NT2/D1 (cell line): ENCODE measurements at regions not wholly inside any gene's neighbourhood (a gene's known extent, or its start where the extent isn't known, plus 50 kb on each side); places are given as distances from the start of the nearest gene placed in this dataset.

Experiments
- DNase-seq: peaks from one replicate; pipeline ENCODE4 v3.0.0-alpha.2; 2011; ENCODE audit warnings: low read depth, low spot score
- H3K27me3 ChIP-seq: 2 replicates; pipeline ENCODE4 v1.6.0; 2011; ENCODE audit warnings: mild to moderate bottlenecking; ENCODE audit not compliant: insufficient read length, insufficient read depth
- H3K36me3 ChIP-seq: 2 replicates; pipeline ENCODE4 v1.6.1; 2011; ENCODE audit warnings: mild to moderate bottlenecking, low read length, mixed read lengths; ENCODE audit not compliant: insufficient read depth, insufficient read length
- H3K4me1 ChIP-seq: 2 replicates; pipeline ENCODE4 v1.5.1; 2011; ENCODE audit not compliant: insufficient read depth, insufficient read length
- H3K4me3 ChIP-seq: 2 replicates; pipeline ENCODE4 v1.5.1; 2011; ENCODE audit warnings: low read depth; ENCODE audit not compliant: insufficient read length
- H3K9ac ChIP-seq: 2 replicates; pipeline ENCODE4 v1.6.0; 2011; ENCODE audit warnings: low read depth; ENCODE audit not compliant: insufficient read length
- H3K9me3 ChIP-seq: 2 replicates; pipeline ENCODE4 v1.5.1; 2011; ENCODE audit warnings: mild to moderate bottlenecking, low read length; ENCODE audit not compliant: insufficient read depth
- SUZ12 ChIP-seq: IDR thresholded peaks from 2 replicates; pipeline ENCODE4 v1.6.1; 2011; ENCODE audit not compliant: insufficient read length, insufficient read depth; ENCODE audit errors: extremely low read depth
- YY1 ChIP-seq: IDR thresholded peaks from 2 replicates; pipeline ENCODE4 v1.6.1; 2011; ENCODE audit not compliant: insufficient read length, insufficient read depth
- ZNF274 ChIP-seq: IDR thresholded peaks from 2 replicates; pipeline ENCODE4 v1.6.1; 2011; ENCODE audit warnings: mild to moderate bottlenecking, low read depth, low read length

- no peak overlapping the region for H3K9ac ChIP-seq
- no peak for DNase-seq
- no peaks in the 10 kb centered on the region for H3K36me3 ChIP-seq
Measured at GRCh38 chr1:99180915-99181314, 83.4 kb upstream of the PLPPR4 start.

GRCh38 chr1:99181892-99182291, 82.4 kb upstream of the PLPPR4 start:
- Histone ChIP-seq H3K4me1 (no peaks in the 10 kb centered on the region), H3K4me3 (no peak overlapping the region), H3K9ac (no peak overlapping the region), H3K36me3 (no peaks in the 10 kb centered on the region), H3K9me3 (no peaks in the 10 kb centered on the region; the same call in 1 of the 2 replicates), H3K27me3 (no peaks in the 10 kb centered on the region)
- TF ChIP-seq SUZ12 (no peak), ZNF274 (no peak), YY1 (no peak)
- DNase-seq, result no peak

More at GRCh38 chr1:99180915-99181314, 83.4 kb upstream of the PLPPR4 start:
- no peak overlapping the region for H3K4me3 ChIP-seq
- no peaks in the 10 kb centered on the region for H3K27me3 ChIP-seq
- H3K9me3 ChIP-seq, result no peaks in the 10 kb centered on the region; the same call in 1 of the 2 replicates
- no peaks in the 10 kb centered on the region for H3K4me1 ChIP-seq
- TF ChIP-seq ZNF274 (no peak), SUZ12 (no peak), YY1 (no peak)

- Histone ChIP-seq H3K9ac (no peak overlapping the region), H3K4me3 (no peak overlapping the region), H3K9me3 (no peaks in the 10 kb centered on the region; the same call in 1 of the 2 replicates), H3K4me1 (no peaks in the 10 kb centered on the region), H3K36me3 (no peaks in the 10 kb centered on the region), H3K27me3 (no peaks in the 10 kb centered on the region)
- TF ChIP-seq ZNF274, result no peak
- no peak for TF ChIP-seq YY1
- TF ChIP-seq SUZ12, result no peak
- no peak for DNase-seq
Measured at GRCh38 chr1:99185196-99185595, 79.1 kb upstream of the PLPPR4 start.

- H3K36me3 ChIP-seq, result no peaks in the 10 kb centered on the region
- H3K4me3 ChIP-seq, result no peak overlapping the region
- no peaks in the 10 kb centered on the region for H3K4me1 ChIP-seq
- no peak for TF ChIP-seq SUZ12
- TF ChIP-seq YY1, result no peak
- no peak for TF ChIP-seq ZNF274
- no peaks in the 10 kb centered on the region for H3K9me3 ChIP-seq
- no peak overlapping the region for H3K9ac ChIP-seq
- DNase-seq, result no peak
- H3K27me3 ChIP-seq, result no peaks in the 10 kb centered on the region
Measured at GRCh38 chr1:99193431-99193830, 70.9 kb upstream of the PLPPR4 start.

- Histone ChIP-seq H3K4me3 (no peak overlapping the region), H3K36me3 (no peaks in the 10 kb centered on the region), H3K9me3 (no peaks in the 10 kb centered on the region), H3K9ac (no peak overlapping the region), H3K27me3 (no peaks in the 10 kb centered on the region), H3K4me1 (no peaks in the 10 kb centered on the region)
- DNase-seq, result no peak
- TF ChIP-seq ZNF274, result no peak
- TF ChIP-seq SUZ12, result no peak
- TF ChIP-seq YY1, result no peak
Measured at GRCh38 chr1:99198393-99198792, 65.9 kb upstream of the PLPPR4 start.

- no peak overlapping the region for H3K9ac ChIP-seq
- no peak overlapping the region for H3K4me3 ChIP-seq
- no peaks in the 10 kb centered on the region for H3K27me3 ChIP-seq
- H3K36me3 ChIP-seq, result no peaks in the 10 kb centered on the region
- no peaks in the 10 kb centered on the region for H3K4me1 ChIP-seq
- no peak for TF ChIP-seq ZNF274
- TF ChIP-seq YY1, result no peak
- no peak for TF ChIP-seq SUZ12
- H3K9me3 ChIP-seq, result no peaks in the 10 kb centered on the region
- DNase-seq, result no peak
Measured at GRCh38 chr1:99207216-99207615, 57.1 kb upstream of the PLPPR4 start.
